Superior temporal gyrus (tissue), 1 donor: ENCODE measurements at regions not wholly inside any gene's neighbourhood (a gene's known extent, or its start where the extent isn't known, plus 50 kb on each side); places are given as distances from the start of the nearest gene placed in this dataset.
A peak's percentile ranks its signal among the peaks of the same experiment; 100 is the strongest.
"Not testable (repeated sequence)": the region's sequence is repeated elsewhere in the genome, so short reads cannot be mapped to it uniquely, and the experiment has no call there.

Experiments used
- DNase-seq: peaks from one replicate; pipeline ENCODE4 v3.0.0-alpha.2; 2016; ENCODE audit errors: extremely low spot score

- DNase-seq = no peak
Observed at GRCh38 chr11:96447208-96448110, 57.6 kb downstream of the JRKL start.

GRCh38 chr11:96448225-96448624 lies 58.4 kb downstream of the JRKL start:
- DNase-seq = no peak

- no peak for DNase-seq
Observed at GRCh38 chr11:96456111-96456510, 66.3 kb downstream of the JRKL start.

- DNase-seq = peak; percentile 14
Observed at GRCh38 chr11:96459751-96460150, 69.9 kb downstream of the JRKL start.

- DNase-seq = no peak
Observed at GRCh38 chr11:96461871-96462270, 72.1 kb downstream of the JRKL start.

- DNase-seq = peak; percentile 95
Observed at GRCh38 chr11:96464700-96465307, 75.0 kb downstream of the JRKL start.

GRCh38 chr11:96465512-96465911 lies 75.7 kb downstream of the JRKL start:
- peak; percentile 21 for DNase-seq

- no peak for DNase-seq
Observed at GRCh38 chr11:96466607-96467006, 76.8 kb downstream of the JRKL start.

GRCh38 chr11:96469776-96470175 lies 80.0 kb downstream of the JRKL start:
- DNase-seq = no peak

GRCh38 chr11:96470521-96470920 lies 80.7 kb downstream of the JRKL start:
- DNase-seq = no peak

- DNase-seq = no peak
Observed at GRCh38 chr11:96472085-96472484, 82.3 kb downstream of the JRKL start.

GRCh38 chr11:96474263-96474662 lies 84.5 kb downstream of the JRKL start:
- no peak for DNase-seq

GRCh38 chr11:96481204-96481603 lies 91.4 kb downstream of the JRKL start:
- DNase-seq = no peak

- DNase-seq = no peak
Observed at GRCh38 chr11:96481771-96482170, 92.0 kb downstream of the JRKL start.

GRCh38 chr11:96482193-96482592 lies 92.4 kb downstream of the JRKL start:
- no peak for DNase-seq

GRCh38 chr11:96483374-96483955 lies 93.7 kb downstream of the JRKL start:
- DNase-seq = no peak

GRCh38 chr11:96484361-96484760 lies 94.5 kb downstream of the JRKL start:
- no peak for DNase-seq

GRCh38 chr11:96486890-96487611 lies 97.2 kb downstream of the JRKL start:
- no peak for DNase-seq

GRCh38 chr11:96488911-96489310 lies 99.1 kb downstream of the JRKL start:
- not testable (repeated sequence) for DNase-seq

GRCh38 chr11:96500440-96500839 lies 110.6 kb downstream of the JRKL start:
- DNase-seq = no peak

GRCh38 chr11:96506041-96506440 lies 116.2 kb downstream of the JRKL start:
- no peak for DNase-seq

- no peak for DNase-seq
Observed at GRCh38 chr11:96506953-96507354, 117.1 kb downstream of the JRKL start.
